Sigmoid colon (tissue), 6 donors: ENCODE measurements at regions not wholly inside any gene's neighbourhood (a gene's known extent, or its start where the extent isn't known, plus 50 kb on each side); places are given as distances from the start of the nearest gene placed in this dataset.

Source experiments
- DNase-seq: peaks from one replicate; pipeline ENCODE4 v3.0.0-alpha.2; 2019
- H3K27ac ChIP-seq, 4 donors: fragments of 200-600 bp; sonication (generic); one replicate each; pipeline ENCODE4 v1.5.1; 2016 to 2019; ENCODE audit warnings: mild to moderate bottlenecking in 1 of 4
- H3K27me3 ChIP-seq, 3 donors: fragments of 200-600 bp; sonication (generic); one replicate each; pipeline ENCODE4 v1.5.1; 2019; ENCODE audit warnings: mild to moderate bottlenecking in 1 of 3
- H3K36me3 ChIP-seq, 4 donors: fragments of 200-600 bp; sonication (generic); one replicate each; pipeline ENCODE4 v1.5.1; 2016 to 2019
- H3K4me1 ChIP-seq, 4 donors: fragments of 200-600 bp; sonication (generic); one replicate each; pipeline ENCODE4 v1.5.1; 2017 to 2019
- H3K4me3 ChIP-seq, 4 donors: fragments of 200-600 bp; sonication (generic); one replicate each; pipeline ENCODE4 v1.5.1; 2017 to 2019; ENCODE audit warnings: mild to moderate bottlenecking in 2 of 4, moderate library complexity in 1 of 4
- H3K9me3 ChIP-seq, 4 donors: fragments of 200-600 bp in 3 of 4; sonication (generic) in 3 of 4; one replicate each; pipeline versions ENCODE4 v1.5.1 to v1.6.1; 2013 to 2019
- CTCF ChIP-seq, 4 experiments: fragments of 450-650 bp in 3 of 4; fragments of 200-600 bp in 1 of 4; IDR thresholded peaks; one replicate each; pipeline ENCODE4 v1.5.1; 2016 to 2019; ENCODE audit warnings: antibody characterized with exemption in 4 of 4, mild to moderate bottlenecking in 3 of 4, moderate library complexity in 2 of 4
- EP300 ChIP-seq, 4 donors: sonication (generic); formaldehyde crosslinking; IDR thresholded peaks; one replicate each; pipeline ENCODE4 v1.6.1; 2017; ENCODE audit warnings: antibody characterized with exemption in 4 of 4
- POLR2A ChIP-seq, 2 donors: fragments of 450-650 bp; IDR thresholded peaks; one replicate each; pipeline ENCODE4 v1.6.1; 2016; ENCODE audit warnings: antibody characterized with exemption in 2 of 2, mild to moderate bottlenecking in 2 of 2, moderate library complexity in 2 of 2
- POLR2AphosphoS5 ChIP-seq, 4 donors: sonication (generic); formaldehyde crosslinking; IDR thresholded peaks; one replicate each; pipeline ENCODE4 v1.6.1; 2017; ENCODE audit warnings: antibody characterized with exemption in 4 of 4
- WGBS, 2 donors: extraction: QIAGEN DNeasy Blood & Tissue Kit; methylation state at CpG; one replicate each; pipeline ENCODE4 v1.1.7; 2013; 5-methylcytosine and 5-hydroxymethylcytosine counted together
- intact Hi-C: fragments of 100-400 bp; cut with DNase I; formaldehyde crosslinking; loops from one replicate; pipeline ENCODE4 v1.15.1; 2023
- small RNA-seq, 3 donors: library from RNA; depleted of rRNA; stranded (forward); fragments of <200 nt; gene quantifications; one replicate each; pipeline ENCODE3, GENCODE V24; 2016
- donor health status: healthy with polysubstance abuse.
- donor health status: healthy.

GRCh38 chrX:10106806-10107205 is 50.0 kb upstream of the CLCN4 start:
- Histone ChIP-seq H3K4me1 (peaks cover 0 to 64% (median 47%) of the 10 kb centered on the region in 4 donors), H3K9me3 (no peaks in the 10 kb centered on the region), H3K27me3 (no peaks in the 10 kb centered on the region), H3K4me3 (no peak overlapping the region), H3K36me3 (no peaks in the 10 kb centered on the region), H3K27ac (peak overlapping the region; percentile 42 to 78 (median 77))
- no peak for TF ChIP-seq CTCF (IDR thresholded peaks at IDR 0.05)
- TF ChIP-seq POLR2A (IDR thresholded peaks at IDR 0.05) = no peak
- TF ChIP-seq EP300 (IDR thresholded peaks at IDR 0.05) = no peak
- TF ChIP-seq POLR2AphosphoS5 (IDR thresholded peaks at IDR 0.05) = no peak
- DNase-seq = no peak
- intact Hi-C loops = no loop called here
- WGBS, 2 donors = 44 to 76% methylated on average over 10 of the region's 10 CpGs

Small RNA genes in the stretch of these regions (small RNA-seq; reads per million reads assigned to genes)
- gene RF00019 = 0 reads per million in 3 donors
